Duodenal mucosa (tissue), 2 donors: ENCODE measurements at regions not wholly inside any gene's neighbourhood (a gene's known extent, or its start where the extent isn't known, plus 50 kb on each side); places are given as distances from the start of the nearest gene placed in this dataset.

Source experiments
- H3K27ac ChIP-seq: one replicate; pipeline ENCODE4 v1.7.0; 2013; ENCODE audit warnings: low read depth, low read length
- H3K27me3 ChIP-seq, 2 donors: one replicate each; pipeline ENCODE4 v1.7.0; 2013; ENCODE audit warnings: low read length in 2 of 2, control low read depth in 1 of 2; ENCODE audit not compliant: insufficient read depth in 2 of 2, control insufficient read depth in 1 of 2
- H3K36me3 ChIP-seq, 2 donors: one replicate each; pipeline ENCODE4 v1.7.0; 2013; ENCODE audit warnings: low read length in 2 of 2, control low read depth in 1 of 2; ENCODE audit not compliant: insufficient read depth in 2 of 2, control insufficient read depth in 1 of 2
- H3K4me1 ChIP-seq, 2 donors: one replicate each; pipeline ENCODE4 v1.7.0; 2013; ENCODE audit warnings: low read length in 2 of 2, control low read depth in 1 of 2; ENCODE audit not compliant: insufficient read depth in 2 of 2, control insufficient read depth in 1 of 2
- H3K4me3 ChIP-seq, 2 donors: one replicate each; pipeline ENCODE4 v1.7.0; 2013; ENCODE audit warnings: low read length in 2 of 2, low read depth in 1 of 2
- H3K9ac ChIP-seq, 2 donors: one replicate each; pipeline ENCODE4 v1.7.0; 2013; ENCODE audit warnings: low read length in 2 of 2, low read depth in 1 of 2
- H3K9me3 ChIP-seq, 2 donors: one replicate each; pipeline ENCODE4 v1.7.0; 2013; ENCODE audit warnings: low read length in 2 of 2, control low read depth in 1 of 2; ENCODE audit not compliant: control insufficient read depth in 1 of 2

GRCh38 chr11:80519596-80520506 lies 1079.0 kb upstream of the TENM4 start:
- no peaks in the 10 kb centered on the region for H3K4me1 ChIP-seq
- H3K27me3 ChIP-seq: no peaks in the 10 kb centered on the region
- H3K36me3 ChIP-seq: no peaks in the 10 kb centered on the region
- H3K27ac ChIP-seq: no peak overlapping the region
- no peak overlapping the region for H3K4me3 ChIP-seq
- peaks cover 0 to 7% of the 10 kb centered on the region in 2 donors for H3K9me3 ChIP-seq
- H3K9ac ChIP-seq: no peak overlapping the region

DNA sequence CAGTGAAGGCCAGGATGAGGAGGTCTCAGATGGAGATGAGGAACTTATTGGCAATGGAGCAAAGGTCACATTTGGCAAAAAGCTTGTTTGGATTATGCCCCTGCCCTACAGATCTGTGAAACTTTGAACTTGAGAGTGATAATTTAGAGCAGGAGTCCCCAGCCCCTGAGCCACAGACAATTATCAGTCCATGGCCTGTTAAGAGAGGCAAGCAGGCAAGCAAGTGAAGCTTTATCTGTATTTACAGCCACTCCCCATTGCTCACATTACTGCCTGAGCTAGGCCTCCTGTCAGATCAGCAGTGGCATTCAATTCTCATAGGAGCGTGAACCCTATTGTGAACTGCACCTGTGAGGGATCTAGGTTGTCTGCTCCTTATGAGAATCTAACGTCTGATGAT lies 1076.9 kb upstream of the TENM4 start:
- Histone ChIP-seq H3K27me3 (no peaks in the 10 kb centered on the region), H3K27ac (no peak overlapping the region), H3K4me3 (no peak overlapping the region)

GRCh38 chr11:80515097-80515496 lies 1074.3 kb upstream of the TENM4 start:
- no peak overlapping the region for H3K27ac ChIP-seq
- no peaks in the 10 kb centered on the region for H3K4me1 ChIP-seq
- H3K27me3 ChIP-seq: no peaks in the 10 kb centered on the region
- H3K9me3 ChIP-seq: peaks cover 0 to 7% of the 10 kb centered on the region in 2 donors
- H3K4me3 ChIP-seq: no peak overlapping the region
- no peaks in the 10 kb centered on the region for H3K36me3 ChIP-seq
- H3K9ac ChIP-seq: no peak overlapping the region

More for the DNA sequence above, 1076.9 kb upstream of the TENM4 start:
- H3K9ac ChIP-seq: no peak overlapping the region
- H3K9me3 ChIP-seq: peaks cover 0 to 7% of the 10 kb centered on the region in 2 donors
- H3K4me1 ChIP-seq: no peaks in the 10 kb centered on the region
- no peaks in the 10 kb centered on the region for H3K36me3 ChIP-seq

GRCh38 chr11:80512491-80512890 lies 1071.7 kb upstream of the TENM4 start:
- H3K9ac ChIP-seq: no peak overlapping the region

DNA sequence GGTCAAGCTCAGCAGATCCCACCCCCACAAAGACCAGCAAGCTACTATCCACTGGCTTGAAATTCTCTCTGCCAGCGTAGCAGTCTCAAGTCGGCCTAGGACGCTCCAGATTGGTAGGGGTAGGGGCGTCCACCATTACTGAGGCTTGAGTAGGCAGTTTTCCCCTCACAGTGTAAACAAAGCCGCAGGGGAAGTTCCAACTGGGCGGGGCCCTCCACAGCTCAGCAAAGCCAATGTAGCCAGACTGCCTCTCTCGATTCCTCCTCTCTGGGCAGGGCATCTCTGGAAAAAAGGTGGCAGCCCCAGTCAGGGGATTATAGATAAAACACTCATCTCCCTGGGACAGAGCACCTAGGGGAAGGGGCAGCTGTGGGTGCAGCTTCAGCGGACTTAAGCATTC lies 1064.9 kb upstream of the TENM4 start:
- no peaks in the 10 kb centered on the region for H3K27me3 ChIP-seq
- no peak overlapping the region for H3K27ac ChIP-seq
- no peak overlapping the region for H3K4me3 ChIP-seq
- no peak overlapping the region for H3K9ac ChIP-seq
- no peaks in the 10 kb centered on the region for H3K36me3 ChIP-seq
- no peaks in the 10 kb centered on the region for H3K9me3 ChIP-seq
- H3K4me1 ChIP-seq: no peaks in the 10 kb centered on the region

More at GRCh38 chr11:80512491-80512890, 1071.7 kb upstream of the TENM4 start:
- no peaks in the 10 kb centered on the region for H3K4me1 ChIP-seq
- no peaks in the 10 kb centered on the region for H3K36me3 ChIP-seq
- H3K4me3 ChIP-seq: no peak overlapping the region
- H3K27ac ChIP-seq: no peak overlapping the region
- no peaks in the 10 kb centered on the region for H3K27me3 ChIP-seq
- H3K9me3 ChIP-seq: no peaks in the 10 kb centered on the region

DNA sequence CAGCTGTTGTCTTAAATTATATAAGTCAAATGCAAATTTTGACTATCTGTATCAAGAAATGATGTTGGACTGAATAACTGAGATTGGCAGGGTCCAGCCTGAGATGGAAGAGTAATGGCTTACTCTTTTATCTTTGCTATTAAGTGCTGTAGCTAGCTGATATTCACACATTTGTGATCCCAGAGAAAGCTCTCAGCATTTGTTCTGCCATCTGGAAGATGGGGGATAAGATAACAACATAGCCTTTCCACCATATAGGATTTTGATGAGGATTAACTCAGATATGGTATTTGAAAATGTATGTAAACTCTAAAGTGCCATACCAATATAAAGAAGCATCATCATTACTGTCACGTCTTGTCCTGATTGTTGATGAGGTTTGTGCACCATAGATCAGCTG lies 1063.2 kb upstream of the TENM4 start:
- Histone ChIP-seq H3K4me3 (no peak overlapping the region), H3K9ac (no peak overlapping the region), H3K36me3 (no peaks in the 10 kb centered on the region), H3K4me1 (no peaks in the 10 kb centered on the region), H3K27ac (no peak overlapping the region), H3K9me3 (no peaks in the 10 kb centered on the region), H3K27me3 (no peaks in the 10 kb centered on the region)

GRCh38 chr11:80502511-80502910 lies 1061.7 kb upstream of the TENM4 start:
- Histone ChIP-seq H3K4me1 (no peaks in the 10 kb centered on the region), H3K36me3 (no peaks in the 10 kb centered on the region), H3K27ac (no peak overlapping the region), H3K27me3 (no peaks in the 10 kb centered on the region), H3K9me3 (no peaks in the 10 kb centered on the region), H3K4me3 (no peak overlapping the region), H3K9ac (no peak overlapping the region)

DNA sequence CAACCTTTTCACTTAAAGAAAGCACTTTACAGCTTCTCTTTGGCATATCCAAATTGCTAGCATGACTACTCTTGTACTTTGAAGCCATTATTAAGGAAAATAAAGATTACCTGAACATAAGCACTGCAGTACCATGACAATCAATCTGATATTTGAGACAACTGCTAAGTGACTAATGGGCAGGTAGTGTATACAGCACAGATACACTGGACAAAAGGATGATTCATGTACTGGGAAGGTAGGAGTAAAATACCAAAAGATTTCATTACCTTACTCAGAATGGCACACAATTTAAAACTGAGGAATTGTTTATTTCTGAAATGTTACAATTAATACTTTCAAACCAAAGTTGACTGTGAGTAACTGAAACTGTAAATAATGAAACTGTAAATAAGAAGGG lies 1054.3 kb upstream of the TENM4 start:
- no peak overlapping the region for H3K4me3 ChIP-seq
- H3K9me3 ChIP-seq: peaks cover 0 to 11% of the 10 kb centered on the region in 2 donors
- H3K4me1 ChIP-seq: no peaks in the 10 kb centered on the region
- no peaks in the 10 kb centered on the region for H3K27me3 ChIP-seq
- no peak overlapping the region for H3K27ac ChIP-seq
- H3K9ac ChIP-seq: no peak overlapping the region
- H3K36me3 ChIP-seq: no peaks in the 10 kb centered on the region

DNA sequence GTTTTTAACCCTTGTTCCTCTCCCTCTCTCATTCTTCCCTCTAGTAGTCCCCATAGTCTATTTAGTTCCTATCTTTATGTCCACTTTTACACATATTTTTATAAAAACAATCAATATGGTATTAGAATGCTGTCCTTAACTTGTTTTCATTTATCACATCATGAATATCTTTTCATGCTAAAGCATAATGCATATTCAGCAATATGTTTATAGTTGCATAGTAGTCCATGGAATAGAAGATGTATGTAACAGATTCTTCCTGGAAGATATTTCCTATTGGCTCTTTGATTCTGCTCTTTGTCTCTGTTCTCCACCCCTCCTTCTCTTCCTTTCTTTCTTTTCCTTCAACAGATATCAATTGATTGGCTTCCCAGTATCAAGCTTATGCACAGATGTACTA lies 1047.1 kb upstream of the TENM4 start:
- H3K9me3 ChIP-seq: peaks cover 0 to 3% of the 10 kb centered on the region in 2 donors
- H3K27me3 ChIP-seq: no peaks in the 10 kb centered on the region
- no peaks in the 10 kb centered on the region for H3K4me1 ChIP-seq
- H3K4me3 ChIP-seq: no peak overlapping the region
- H3K27ac ChIP-seq: no peak overlapping the region
- H3K9ac ChIP-seq: no peak overlapping the region
- H3K36me3 ChIP-seq: no peaks in the 10 kb centered on the region

DNA sequence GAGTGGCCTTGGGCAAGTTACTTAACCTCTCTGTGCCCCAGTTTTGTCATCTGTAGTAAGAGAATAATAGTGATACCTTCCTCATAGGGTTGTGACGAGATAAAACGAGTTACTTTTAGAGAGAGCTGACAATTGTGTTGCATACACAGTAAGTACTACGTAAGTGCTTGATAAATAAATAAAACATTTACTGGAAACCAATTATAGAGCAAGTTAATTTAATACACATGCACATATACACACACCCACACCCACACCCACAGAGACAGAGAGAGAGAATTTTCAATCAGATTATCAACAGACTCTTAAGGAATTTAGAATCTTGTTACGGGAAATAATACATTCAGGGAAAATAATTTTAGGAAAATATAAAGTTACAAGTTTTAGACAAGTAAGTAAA lies 1045.8 kb upstream of the TENM4 start:
- Histone ChIP-seq H3K27me3 (no peaks in the 10 kb centered on the region), H3K9ac (no peak overlapping the region), H3K27ac (no peak overlapping the region), H3K36me3 (no peaks in the 10 kb centered on the region), H3K4me1 (no peaks in the 10 kb centered on the region), H3K4me3 (no peak overlapping the region), H3K9me3 (no peaks in the 10 kb centered on the region)
